Activated CD8-positive, alpha-beta memory T cell treated with anti-CD3 and anti-CD28 coated beads, Interleukin-2, amount 50 U/mL, for 1 hour (primary cell): ENCODE measurements at regions not wholly inside any gene's neighbourhood (a gene's known extent, or its start where the extent isn't known, plus 50 kb on each side); places are given as distances from the start of the nearest gene placed in this dataset.

Source experiments
- DNase-seq: peaks from one replicate; pipeline ENCODE4 v3.0.0-alpha.2; 2020; ENCODE audit errors: extremely low read depth

- DNase-seq = no peak
These were observed 118.7 kb downstream of the ZFP36L2 start for GRCh38 chr2:43107679-43108078.

GRCh38 chr2:43106559-43107527 is 119.6 kb downstream of the ZFP36L2 start:
- DNase-seq = no peak

- no peak for DNase-seq
These were observed 120.5 kb downstream of the ZFP36L2 start for GRCh38 chr2:43105586-43106558.

- no peak for DNase-seq
These were observed 121.6 kb downstream of the ZFP36L2 start for GRCh38 chr2:43104763-43105162.

- DNase-seq = no peak
These were observed 122.3 kb downstream of the ZFP36L2 start for GRCh38 chr2:43104106-43104505.

GRCh38 chr2:43103093-43103404 is 123.4 kb downstream of the ZFP36L2 start:
- DNase-seq = no peak

GRCh38 chr2:43102366-43103092 is 123.9 kb downstream of the ZFP36L2 start:
- DNase-seq = no peak

- no peak for DNase-seq
These were observed 124.7 kb downstream of the ZFP36L2 start for GRCh38 chr2:43101751-43102150.

GRCh38 chr2:43100883-43101662 is 125.3 kb downstream of the ZFP36L2 start:
- no peak for DNase-seq

GRCh38 chr2:43100362-43100882 is 126.0 kb downstream of the ZFP36L2 start:
- no peak for DNase-seq

GRCh38 chr2:43099797-43100196 is 126.6 kb downstream of the ZFP36L2 start:
- DNase-seq = no peak

GRCh38 chr2:43098539-43098938 is 127.9 kb downstream of the ZFP36L2 start:
- DNase-seq = no peak

GRCh38 chr2:43097644-43098408 is 128.6 kb downstream of the ZFP36L2 start:
- DNase-seq = no peak

- DNase-seq = no peak
These were observed 130.7 kb downstream of the ZFP36L2 start for GRCh38 chr2:43095533-43096295.

- no peak for DNase-seq
These were observed 133.8 kb downstream of the ZFP36L2 start for GRCh38 chr2:43092520-43093179.

- no peak for DNase-seq
These were observed 136.1 kb downstream of the ZFP36L2 start for GRCh38 chr2:43090317-43090716.

- DNase-seq = no peak
These were observed 138.0 kb downstream of the ZFP36L2 start for GRCh38 chr2:43088143-43089073.

GRCh38 chr2:43087413-43087812 is 139.0 kb downstream of the ZFP36L2 start:
- DNase-seq = no peak
